ENCODE measurements at regions not wholly inside any gene's neighbourhood (a gene's known extent, or its start where the extent isn't known, plus 50 kb on each side); places are given as distances from the start of the nearest gene placed in this dataset.

- TF ChIP-seq POLR2A (IDR thresholded peaks at IDR 0.05) (no peak), CTCF (IDR thresholded peaks at IDR 0.05) (no peak)
These were observed 129.4 kb upstream of the AFDN start for GRCh38 chr6:167697316-167697715.

Measured in lower leg skin (tissue), 3 donors.